ENCODE measurements at regions not wholly inside any gene's neighbourhood (a gene's known extent, or its start where the extent isn't known, plus 50 kb on each side); places are given as distances from the start of the nearest gene placed in this dataset.

DNA sequence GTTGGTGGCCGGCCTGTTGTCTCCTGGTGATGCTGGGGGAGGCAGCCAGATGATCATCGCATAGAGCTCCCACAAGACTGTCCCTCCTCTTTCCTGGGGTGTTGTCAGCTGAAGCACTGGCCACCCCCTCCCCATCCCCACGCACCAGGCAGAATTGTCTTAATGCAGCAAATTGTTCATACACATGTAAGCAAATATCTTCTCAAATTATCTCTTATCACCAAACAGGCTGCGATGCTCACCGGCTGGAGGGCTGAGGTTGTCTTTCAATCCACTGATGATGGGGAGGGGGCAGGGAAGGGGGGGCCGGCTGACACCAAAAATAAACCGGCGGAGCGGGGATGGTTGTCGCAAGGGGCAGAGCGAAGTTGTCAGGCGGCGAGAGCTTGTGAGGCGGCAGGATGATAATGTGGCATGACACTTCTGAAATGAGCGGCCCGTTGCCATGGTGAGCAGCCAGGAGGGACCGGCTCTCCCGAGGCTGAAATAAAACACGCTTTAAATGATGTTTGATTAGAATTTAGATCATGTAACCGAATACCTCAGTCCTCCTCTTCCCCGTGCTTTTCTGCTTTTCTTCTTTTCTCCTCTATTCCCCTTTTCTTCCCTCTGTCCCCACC is 59.8 kb downstream of the MRM1 start:
- in situ Hi-C loops (cut with HindIII; ENCODE audit: low pct_ligation_motif_present, low sequenced_read_pairs): no loop called here
- no peak overlapping the region for H3K4me3 ChIP-seq (ENCODE audit: low read depth, low read length)
- no peak for DNase-seq
- H3K27me3 ChIP-seq (replicated peaks): peaks cover 14% of the 10 kb centered on the region
- no peak for TF ChIP-seq CTCF (IDR thresholded peaks at IDR 0.05; ENCODE audit: low read depth, low read length, missing control alignments)
- no peak overlapping the region for H3K27ac ChIP-seq
- H3K36me3 ChIP-seq (replicated peaks): no peaks in the 10 kb centered on the region

DNA sequence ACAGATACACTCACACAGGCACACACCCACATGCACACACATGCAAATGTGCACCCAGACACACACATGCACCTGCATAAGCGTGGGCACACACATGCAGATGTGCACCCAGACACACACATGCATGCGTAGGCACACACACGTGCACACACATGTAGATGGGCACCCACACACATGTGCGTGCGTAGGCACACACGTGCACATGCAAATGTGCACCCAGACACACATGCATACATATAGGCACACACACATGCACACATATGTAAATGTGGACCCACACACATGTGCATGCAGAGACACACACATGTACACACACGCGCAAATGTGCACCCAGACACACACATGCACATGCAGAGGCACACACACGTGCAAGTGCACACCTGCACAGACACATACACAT is 60.3 kb downstream of the MRM1 start:
- DNase-seq: no peak
- Histone ChIP-seq H3K27me3 (replicated peaks) (peaks cover 14% of the 10 kb centered on the region), H3K27ac (no peak overlapping the region), H3K4me3 (ENCODE audit: low read depth, low read length) (no peak overlapping the region), H3K36me3 (replicated peaks) (no peaks in the 10 kb centered on the region)
- in situ Hi-C loops (cut with HindIII; ENCODE audit: low pct_ligation_motif_present, low sequenced_read_pairs): no loop called here
- TF ChIP-seq CTCF (IDR thresholded peaks at IDR 0.05; ENCODE audit: low read depth, low read length, missing control alignments): no peak

DNA sequence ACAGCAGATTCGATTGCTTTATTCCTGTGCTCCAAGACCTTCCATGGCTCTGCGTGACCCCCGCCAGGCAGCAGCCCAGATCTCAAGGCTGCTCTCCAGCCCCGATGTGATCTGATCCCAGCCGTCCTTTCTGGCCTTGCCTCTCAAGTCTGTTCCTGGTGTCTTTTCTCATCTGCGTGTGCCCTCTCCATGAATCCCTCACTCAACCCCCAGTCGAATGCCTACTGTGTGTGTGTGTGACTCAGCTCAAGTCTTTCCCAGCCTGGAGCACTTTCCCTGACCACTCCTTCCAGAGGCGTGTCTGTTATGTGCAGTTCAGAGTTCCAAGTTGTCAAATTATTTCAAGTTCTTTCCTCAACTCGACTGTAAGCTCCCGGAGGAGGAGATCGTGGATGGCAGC is 64.0 kb downstream of the MRM1 start:
- DNase-seq: no peak
- in situ Hi-C loops (cut with HindIII; ENCODE audit: low pct_ligation_motif_present, low sequenced_read_pairs): no loop called here
- Histone ChIP-seq H3K27me3 (replicated peaks) (peaks cover 5% of the 10 kb centered on the region), H3K4me3 (ENCODE audit: low read depth, low read length) (no peak overlapping the region), H3K27ac (no peak overlapping the region), H3K36me3 (replicated peaks) (no peaks in the 10 kb centered on the region)
- no peak for TF ChIP-seq CTCF (IDR thresholded peaks at IDR 0.05; ENCODE audit: low read depth, low read length, missing control alignments)

DNA sequence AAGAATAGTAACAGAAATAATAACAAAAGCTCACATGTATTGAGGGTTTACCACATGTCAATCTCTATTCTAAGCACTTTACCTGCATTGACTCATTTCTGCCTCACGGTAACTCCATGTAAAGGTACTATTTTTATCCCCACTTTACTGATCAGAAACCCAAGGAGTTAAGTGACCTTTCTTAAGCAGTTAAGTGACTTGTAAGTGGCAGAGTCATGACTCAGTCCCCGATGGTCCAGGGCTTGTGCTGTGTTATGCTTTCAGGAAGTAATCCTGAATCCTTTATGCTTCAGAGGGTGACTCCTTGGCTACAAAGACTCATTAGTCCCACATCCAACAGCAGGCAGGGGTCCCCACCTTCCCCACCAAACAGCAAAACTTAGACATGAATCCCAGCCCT is 66.5 kb downstream of the MRM1 start:
- H3K27ac ChIP-seq: no peak overlapping the region
- no peak for TF ChIP-seq CTCF (IDR thresholded peaks at IDR 0.05; ENCODE audit: low read depth, low read length, missing control alignments)
- in situ Hi-C loops (cut with HindIII; ENCODE audit: low pct_ligation_motif_present, low sequenced_read_pairs): no loop called here
- no peak overlapping the region for H3K4me3 ChIP-seq (ENCODE audit: low read depth, low read length)
- H3K36me3 ChIP-seq (replicated peaks): no peaks in the 10 kb centered on the region
- H3K27me3 ChIP-seq (replicated peaks): no peaks in the 10 kb centered on the region
- DNase-seq: no peak

- Histone ChIP-seq H3K4me3 (ENCODE audit: low read depth, low read length) (no peak overlapping the region), H3K27me3 (replicated peaks) (no peaks in the 10 kb centered on the region), H3K27ac (no peak overlapping the region), H3K36me3 (replicated peaks) (no peaks in the 10 kb centered on the region)
- no peak for TF ChIP-seq CTCF (IDR thresholded peaks at IDR 0.05; ENCODE audit: low read depth, low read length, missing control alignments)
- no peak for DNase-seq
- in situ Hi-C loops (cut with HindIII; ENCODE audit: low pct_ligation_motif_present, low sequenced_read_pairs): no loop called here
Measured at GRCh38 chr17:36668824-36669223, 67.4 kb downstream of the MRM1 start.

DNA sequence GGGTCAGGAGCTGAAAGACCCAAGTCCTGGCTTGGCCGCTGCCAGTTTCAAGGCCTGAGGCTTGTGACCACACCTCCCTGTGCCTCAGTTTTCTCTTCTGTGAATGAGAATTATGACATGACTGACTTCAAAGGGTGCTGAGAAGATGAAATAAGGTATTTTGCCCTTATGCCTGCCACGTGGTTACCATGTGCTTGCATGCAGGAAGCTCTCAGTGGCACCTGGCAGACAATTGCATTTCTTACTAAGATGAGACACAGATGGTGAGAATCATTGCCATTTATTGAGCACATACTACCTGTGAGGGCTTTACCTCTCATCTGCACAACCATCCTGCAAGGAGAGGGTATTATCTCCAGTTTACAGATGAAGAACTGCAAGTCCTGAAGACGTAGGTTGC is 69.8 kb downstream of the MRM1 start:
- in situ Hi-C loops (cut with HindIII; ENCODE audit: low pct_ligation_motif_present, low sequenced_read_pairs): no loop called here
- Histone ChIP-seq H3K27ac (no peak overlapping the region), H3K4me3 (ENCODE audit: low read depth, low read length) (no peak overlapping the region), H3K27me3 (replicated peaks) (no peaks in the 10 kb centered on the region), H3K36me3 (replicated peaks) (no peaks in the 10 kb centered on the region)
- no peak for DNase-seq
- no peak for TF ChIP-seq CTCF (IDR thresholded peaks at IDR 0.05; ENCODE audit: low read depth, low read length, missing control alignments)
